HG03175 (cell line): ENCODE measurements at regions not wholly inside any gene's neighbourhood (a gene's known extent, or its start where the extent isn't known, plus 50 kb on each side); places are given as distances from the start of the nearest gene placed in this dataset.
"Not testable (repeated sequence)": the region's sequence is repeated elsewhere in the genome, so short reads cannot be mapped to it uniquely, and the experiment has no call there.

Source experiments
- ATAC-seq: cut with Tn5 transposase; IDR thresholded peaks from one replicate; pipeline ENCODE4 v1.9.1; 2021; ENCODE audit warnings: mild to moderate bottlenecking, moderate library complexity; ENCODE audit not compliant: unreplicated experiment

- ATAC-seq = no peak
Observed at GRCh38 chr6:6412221-6412620, 91.8 kb upstream of the F13A1 start.

GRCh38 chr6:6412700-6413099 is 92.2 kb upstream of the F13A1 start:
- ATAC-seq = no peak

GRCh38 chr6:6414931-6415330 is 94.5 kb upstream of the F13A1 start:
- ATAC-seq = no peak

- ATAC-seq = no peak
Observed at GRCh38 chr6:6417475-6417874, 97.0 kb upstream of the F13A1 start.

- no peak for ATAC-seq
Observed at GRCh38 chr6:6418421-6418820, 98.0 kb upstream of the F13A1 start.

GRCh38 chr6:6420107-6420506 is 99.6 kb upstream of the F13A1 start:
- ATAC-seq = no peak

- no peak for ATAC-seq
Observed at GRCh38 chr6:6434151-6434550, 113.7 kb upstream of the F13A1 start.

- no peak for ATAC-seq
Observed at GRCh38 chr6:6434723-6435122, 114.3 kb upstream of the F13A1 start.

GRCh38 chr6:6436366-6436765 is 115.9 kb upstream of the F13A1 start:
- ATAC-seq = no peak

- ATAC-seq = no peak
Observed at GRCh38 chr6:6436946-6437345, 116.5 kb upstream of the F13A1 start.

GRCh38 chr6:6438286-6438685 is 117.8 kb upstream of the F13A1 start:
- no peak for ATAC-seq

- ATAC-seq = no peak
Observed at GRCh38 chr6:6439778-6440177, 119.3 kb upstream of the F13A1 start.

GRCh38 chr6:6452002-6452401 is 131.5 kb upstream of the F13A1 start:
- no peak for ATAC-seq

- no peak for ATAC-seq
Observed at GRCh38 chr6:6453186-6453585, 132.7 kb upstream of the F13A1 start.

- ATAC-seq = no peak
Observed at GRCh38 chr6:6455272-6455671, 133.2 kb upstream of the LY86 start.

GRCh38 chr6:6458172-6458571 is 130.3 kb upstream of the LY86 start:
- no peak for ATAC-seq

- ATAC-seq = not testable (repeated sequence)
Observed at GRCh38 chr6:6459963-6460362, 128.6 kb upstream of the LY86 start.

GRCh38 chr6:6460416-6460815 is 128.1 kb upstream of the LY86 start:
- ATAC-seq = no peak

- no peak for ATAC-seq
Observed at GRCh38 chr6:6461138-6461537, 127.4 kb upstream of the LY86 start.

GRCh38 chr6:6466967-6467761 is 121.4 kb upstream of the LY86 start:
- no peak for ATAC-seq

- ATAC-seq = no peak
Observed at GRCh38 chr6:6469074-6469473, 119.4 kb upstream of the LY86 start.

- ATAC-seq = no peak
Observed at GRCh38 chr6:6470123-6470522, 118.4 kb upstream of the LY86 start.

GRCh38 chr6:6471276-6471675 is 117.2 kb upstream of the LY86 start:
- ATAC-seq = no peak
